ENCODE measurements at regions not wholly inside any gene's neighbourhood (a gene's known extent, or its start where the extent isn't known, plus 50 kb on each side); places are given as distances from the start of the nearest gene placed in this dataset.

- no peaks in the 10 kb centered on the region for H3K9me3 ChIP-seq
- H3K27me3 ChIP-seq (replicated peaks; ENCODE audit: insufficient read depth) = no peaks in the 10 kb centered on the region
- H3K4me3 ChIP-seq = no peak overlapping the region
- H3K4me1 ChIP-seq (ENCODE audit: control insufficient read depth in 1 of 2, low read depth in 2 of 2) = no peaks in the 10 kb centered on the region
- TF ChIP-seq CTCF (IDR thresholded peaks at IDR 0.05) = no peak
- DNase-seq (ENCODE audit: low spot score) (no peak), ATAC-seq (ENCODE audit: insufficient number of reproducible peaks, low FRiP score, low read depth) (no peak)
- no peak overlapping the region for H3K27ac ChIP-seq
- H3K36me3 ChIP-seq = no peaks in the 10 kb centered on the region
These were observed 1057.4 kb downstream of the EPHA7 start for GRCh38 chr6:92361990-92362389.

- no peak for TF ChIP-seq CTCF (IDR thresholded peaks at IDR 0.05)
- no peaks in the 10 kb centered on the region for H3K27me3 ChIP-seq (replicated peaks; ENCODE audit: insufficient read depth)
These were observed 1065.0 kb downstream of the EPHA7 start for GRCh38 chr6:92354270-92354829.

GRCh38 chr6:92352130-92352529, 1067.2 kb downstream of the EPHA7 start:
- Histone ChIP-seq H3K9me3 (no peaks in the 10 kb centered on the region), H3K4me3 (no peak overlapping the region), H3K36me3 (no peaks in the 10 kb centered on the region), H3K27ac (no peak overlapping the region), H3K4me1 (ENCODE audit: control insufficient read depth in 1 of 2, low read depth in 2 of 2) (no peaks in the 10 kb centered on the region), H3K27me3 (replicated peaks; ENCODE audit: insufficient read depth) (no peaks in the 10 kb centered on the region)
- TF ChIP-seq CTCF (IDR thresholded peaks at IDR 0.05) = no peak
- DNase-seq (ENCODE audit: low spot score) = no peak
- no peak for ATAC-seq (ENCODE audit: insufficient number of reproducible peaks, low FRiP score, low read depth)

More at GRCh38 chr6:92354270-92354829, 1065.0 kb downstream of the EPHA7 start:
- Histone ChIP-seq H3K9me3 (no peaks in the 10 kb centered on the region), H3K36me3 (no peaks in the 10 kb centered on the region), H3K27ac (no peak overlapping the region), H3K4me3 (no peak overlapping the region), H3K4me1 (ENCODE audit: control insufficient read depth in 1 of 2, low read depth in 2 of 2) (no peaks in the 10 kb centered on the region)
- ATAC-seq (ENCODE audit: insufficient number of reproducible peaks, low FRiP score, low read depth) (no peak), DNase-seq (ENCODE audit: low spot score) (no peak)

GRCh38 chr6:92341201-92341600, 1078.2 kb downstream of the EPHA7 start:
- DNase-seq (ENCODE audit: low spot score) (no peak), ATAC-seq (ENCODE audit: insufficient number of reproducible peaks, low FRiP score, low read depth) (no peak)
- Histone ChIP-seq H3K4me1 (ENCODE audit: control insufficient read depth in 1 of 2, low read depth in 2 of 2) (no peaks in the 10 kb centered on the region), H3K36me3 (no peaks in the 10 kb centered on the region), H3K27me3 (replicated peaks; ENCODE audit: insufficient read depth) (no peaks in the 10 kb centered on the region), H3K27ac (no peak overlapping the region), H3K9me3 (no peaks in the 10 kb centered on the region), H3K4me3 (no peak overlapping the region)
- TF ChIP-seq CTCF (IDR thresholded peaks at IDR 0.05) = no peak

- H3K9me3 ChIP-seq = no peaks in the 10 kb centered on the region
These were observed 1079.3 kb downstream of the EPHA7 start for GRCh38 chr6:92339936-92340640.

More at GRCh38 chr6:92339936-92340640, 1079.3 kb downstream of the EPHA7 start:
- no peak for ATAC-seq (ENCODE audit: insufficient number of reproducible peaks, low FRiP score, low read depth)
- no peak overlapping the region for H3K27ac ChIP-seq
- TF ChIP-seq CTCF (IDR thresholded peaks at IDR 0.05) = no peak
- no peak overlapping the region for H3K4me3 ChIP-seq
- no peak for DNase-seq (ENCODE audit: low spot score)
- H3K27me3 ChIP-seq (replicated peaks; ENCODE audit: insufficient read depth) = no peaks in the 10 kb centered on the region
- H3K36me3 ChIP-seq = no peaks in the 10 kb centered on the region
- H3K4me1 ChIP-seq (ENCODE audit: control insufficient read depth in 1 of 2, low read depth in 2 of 2) = no peaks in the 10 kb centered on the region

Measured in thoracic aorta (tissue), 2 donors.